PFSK-1 (cell line): ENCODE measurements at regions not wholly inside any gene's neighbourhood (a gene's known extent, or its start where the extent isn't known, plus 50 kb on each side); places are given as distances from the start of the nearest gene placed in this dataset.

Experiments used
- FOXP2 ChIP-seq: optimal IDR thresholded peaks from 2 replicates; pipeline ENCODE3; 2011; ENCODE audit warnings: borderline replicate concordance, control low read depth, inconsistent platforms; ENCODE audit not compliant: insufficient read depth; ENCODE audit errors: extremely low read length, extremely low read depth
- POLR2AphosphoS5 ChIP-seq: IDR thresholded peaks from 2 replicates; pipeline ENCODE4 v1.6.1; 2012; ENCODE audit warnings: low read depth, mild to moderate bottlenecking, control low read depth, low read length, moderate library complexity
- REST ChIP-seq, 2 experiments: IDR thresholded peaks; 2 replicates each; pipeline versions ENCODE4 v1.6.1 to v1.8.0; 2011 to 2012; ENCODE audit warnings: low read depth in 2 of 2, low read length in 2 of 2, control low read depth in 1 of 2, inconsistent platforms in 1 of 2, mild to moderate bottlenecking in 1 of 2, moderate library complexity in 1 of 2; ENCODE audit not compliant: insufficient read depth in 1 of 2
- SIN3A ChIP-seq: IDR thresholded peaks from 2 replicates; pipeline ENCODE4 v1.6.1; 2012; ENCODE audit warnings: mild to moderate bottlenecking, low read length, moderate library complexity, borderline replicate concordance; ENCODE audit not compliant: insufficient read depth
- TAF1 ChIP-seq: IDR thresholded peaks from 2 replicates; pipeline ENCODE4 v1.6.1; 2012; ENCODE audit warnings: low read length, control low read depth, borderline replicate concordance; ENCODE audit not compliant: insufficient read depth

DNA sequence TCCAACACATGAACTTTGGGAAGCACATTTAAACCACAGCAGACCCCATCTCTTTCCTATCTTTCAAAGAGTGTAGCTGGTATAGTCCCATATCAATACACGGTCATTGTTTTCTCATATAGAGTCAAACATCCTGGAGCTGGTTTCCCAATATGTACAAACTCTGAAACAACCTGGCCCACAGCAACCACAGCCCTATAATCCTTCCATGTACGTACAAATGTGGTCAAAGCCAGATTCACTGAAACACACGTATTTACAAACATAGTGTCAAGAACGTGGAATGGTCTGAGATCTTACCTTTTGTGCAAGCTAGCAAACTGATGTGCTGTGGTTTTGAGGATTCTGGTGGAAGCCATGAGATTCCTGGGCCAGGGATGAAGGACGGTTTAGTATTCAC, 97.3 kb downstream of the HS1BP3 start:
- TF ChIP-seq TAF1: no peak
- TF ChIP-seq SIN3A: no peak
- TF ChIP-seq FOXP2: no peak
- TF ChIP-seq POLR2AphosphoS5: no peak

DNA sequence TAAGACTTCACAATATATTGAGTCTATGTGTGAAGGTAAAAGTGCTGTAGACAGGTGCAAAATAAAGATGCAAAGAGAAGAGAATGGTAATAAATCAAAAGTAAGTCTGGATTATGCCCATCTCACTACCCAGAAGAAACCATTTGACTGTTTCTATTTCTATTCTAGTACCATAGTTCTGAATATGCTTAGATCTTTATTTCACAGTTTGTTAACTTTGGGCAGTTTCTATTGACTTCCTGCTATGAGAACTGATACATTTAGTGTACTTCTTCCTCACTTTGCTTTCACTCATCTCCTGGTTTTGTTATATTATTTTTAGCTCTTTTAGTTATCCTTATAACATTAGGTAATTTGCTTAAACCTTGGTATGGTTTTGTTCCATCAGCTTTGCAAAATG, 94.9 kb downstream of the HS1BP3 start:
- TF ChIP-seq TAF1 (no peak), SIN3A (no peak), POLR2AphosphoS5 (no peak), FOXP2 (no peak), REST (IDR thresholded peaks at IDR 0.05; ENCODE audit: insufficient read depth in 1 of 2, low read depth in 2 of 2, low read length in 2 of 2) (no peak)

GRCh38 chr2:20556756-20557155, 94.1 kb downstream of the HS1BP3 start:
- TF ChIP-seq POLR2AphosphoS5 (no peak), FOXP2 (no peak), TAF1 (no peak), REST (IDR thresholded peaks at IDR 0.05; ENCODE audit: insufficient read depth in 1 of 2, low read depth in 2 of 2, low read length in 2 of 2) (no peak), SIN3A (no peak)

- TF ChIP-seq FOXP2 (no peak), POLR2AphosphoS5 (no peak), SIN3A (no peak), REST (IDR thresholded peaks at IDR 0.05; ENCODE audit: insufficient read depth in 1 of 2, low read depth in 2 of 2, low read length in 2 of 2) (no peak), TAF1 (no peak)
These were observed 93.7 kb downstream of the HS1BP3 start for GRCh38 chr2:20557226-20557625.

GRCh38 chr2:20557635-20558034, 93.3 kb downstream of the HS1BP3 start:
- TF ChIP-seq TAF1 (no peak), REST (IDR thresholded peaks at IDR 0.05; ENCODE audit: insufficient read depth in 1 of 2, low read depth in 2 of 2, low read length in 2 of 2) (no peak), SIN3A (no peak), POLR2AphosphoS5 (no peak), FOXP2 (no peak)
